ENCODE measurements at regions not wholly inside any gene's neighbourhood (a gene's known extent, or its start where the extent isn't known, plus 50 kb on each side); places are given as distances from the start of the nearest gene placed in this dataset.
A peak's percentile ranks its signal among the peaks of the same experiment; 100 is the strongest.

- intact Hi-C loops (cut with DNase I, micrococcal nuclease): no loop called here
- DNase-seq: no peak
- H3K9me3 ChIP-seq: no peaks in the 10 kb centered on the region
- ATAC-seq: no peak
- no peak overlapping the region for H3K4me3 ChIP-seq
- no peaks in the 10 kb centered on the region for H3K4me1 ChIP-seq (ENCODE audit: low read depth)
- no peaks in the 10 kb centered on the region for H3K36me3 ChIP-seq (ENCODE audit: low read depth)
- no peak for TF ChIP-seq CTCF (IDR thresholded peaks at IDR 0.05)
These were observed 292.4 kb downstream of the TEX29 start for GRCh38 chr13:111612886-111613285.

- Histone ChIP-seq H3K9me3 (no peaks in the 10 kb centered on the region), H3K4me1 (ENCODE audit: low read depth) (no peaks in the 10 kb centered on the region), H3K4me3 (no peak overlapping the region), H3K36me3 (ENCODE audit: low read depth) (no peaks in the 10 kb centered on the region)
- intact Hi-C loops (cut with DNase I, micrococcal nuclease): no loop called here
- TF ChIP-seq CTCF (IDR thresholded peaks at IDR 0.05): no peak
- DNase-seq: no peak
- no peak for ATAC-seq
These were observed 293.6 kb downstream of the TEX29 start for GRCh38 chr13:111614009-111614408.

GRCh38 chr13:111614613-111615012, 294.2 kb downstream of the TEX29 start:
- TF ChIP-seq CTCF (IDR thresholded peaks at IDR 0.05): no peak
- no peak for DNase-seq
- Histone ChIP-seq H3K4me1 (ENCODE audit: low read depth) (no peaks in the 10 kb centered on the region), H3K9me3 (no peaks in the 10 kb centered on the region), H3K4me3 (no peak overlapping the region), H3K36me3 (ENCODE audit: low read depth) (no peaks in the 10 kb centered on the region)
- intact Hi-C loops (cut with DNase I, micrococcal nuclease): no loop called here
- peak; percentile 42 for ATAC-seq

GRCh38 chr13:111616203-111616602, 295.8 kb downstream of the TEX29 start:
- H3K36me3 ChIP-seq (ENCODE audit: low read depth): no peaks in the 10 kb centered on the region
- intact Hi-C loops (cut with DNase I, micrococcal nuclease): no loop called here
- DNase-seq (no peak), ATAC-seq (no peak)
- H3K4me1 ChIP-seq (ENCODE audit: low read depth): no peaks in the 10 kb centered on the region
- no peaks in the 10 kb centered on the region for H3K9me3 ChIP-seq
- TF ChIP-seq CTCF (IDR thresholded peaks at IDR 0.05): no peak
- H3K4me3 ChIP-seq: no peak overlapping the region

GRCh38 chr13:111620166-111620565, 299.7 kb downstream of the TEX29 start:
- DNase-seq (no peak), ATAC-seq (no peak)
- Histone ChIP-seq H3K4me3 (no peak overlapping the region), H3K9me3 (no peaks in the 10 kb centered on the region), H3K4me1 (ENCODE audit: low read depth) (no peaks in the 10 kb centered on the region), H3K36me3 (ENCODE audit: low read depth) (no peaks in the 10 kb centered on the region)
- no peak for TF ChIP-seq CTCF (IDR thresholded peaks at IDR 0.05)
- intact Hi-C loops (cut with DNase I, micrococcal nuclease): no loop called here

- DNase-seq (no peak), ATAC-seq (no peak)
- intact Hi-C loops (cut with DNase I, micrococcal nuclease): no loop called here
- H3K36me3 ChIP-seq (ENCODE audit: low read depth): no peaks in the 10 kb centered on the region
- no peak overlapping the region for H3K4me3 ChIP-seq
- no peaks in the 10 kb centered on the region for H3K4me1 ChIP-seq (ENCODE audit: low read depth)
- no peak for TF ChIP-seq CTCF (IDR thresholded peaks at IDR 0.05)
- H3K9me3 ChIP-seq: no peaks in the 10 kb centered on the region
These were observed 300.1 kb downstream of the TEX29 start for GRCh38 chr13:111620586-111620985.

Measured in mucosa of descending colon (tissue), 3 donors.